Stimulated activated CD4-positive, alpha-beta T cell treated with anti-CD3 and anti-CD28 coated beads, Interleukin-15, amount 100 ng/mL, for 24 hours (primary cell): ENCODE measurements at regions not wholly inside any gene's neighbourhood (a gene's known extent, or its start where the extent isn't known, plus 50 kb on each side); places are given as distances from the start of the nearest gene placed in this dataset.

Experiments
- DNase-seq: peaks from one replicate; pipeline ENCODE4 v3.0.0-alpha.2; 2020

- DNase-seq = no peak
These were observed 55.3 kb upstream of the LY86 start for GRCh38 chr6:6533176-6533575.

DNA sequence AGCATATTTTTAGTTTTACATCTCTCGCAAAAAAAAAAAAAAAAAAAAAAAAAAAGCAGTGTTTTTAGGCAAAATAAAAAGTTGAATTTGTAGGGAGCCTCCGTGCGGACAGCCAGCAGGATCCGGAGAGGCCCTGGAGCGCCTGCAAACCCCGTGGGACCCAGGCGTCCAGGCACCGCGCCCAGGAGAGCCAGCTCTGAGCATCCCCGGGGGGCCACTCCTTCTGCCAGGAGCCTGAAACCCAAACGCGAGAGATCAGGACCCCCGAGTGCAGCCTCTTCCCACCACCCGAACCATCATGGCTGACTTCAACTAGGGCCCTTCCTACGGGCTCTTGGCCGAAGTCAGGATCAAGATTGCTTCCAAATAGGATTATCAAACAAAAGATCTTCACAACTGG, 54.1 kb upstream of the LY86 start:
- DNase-seq = no peak

DNA sequence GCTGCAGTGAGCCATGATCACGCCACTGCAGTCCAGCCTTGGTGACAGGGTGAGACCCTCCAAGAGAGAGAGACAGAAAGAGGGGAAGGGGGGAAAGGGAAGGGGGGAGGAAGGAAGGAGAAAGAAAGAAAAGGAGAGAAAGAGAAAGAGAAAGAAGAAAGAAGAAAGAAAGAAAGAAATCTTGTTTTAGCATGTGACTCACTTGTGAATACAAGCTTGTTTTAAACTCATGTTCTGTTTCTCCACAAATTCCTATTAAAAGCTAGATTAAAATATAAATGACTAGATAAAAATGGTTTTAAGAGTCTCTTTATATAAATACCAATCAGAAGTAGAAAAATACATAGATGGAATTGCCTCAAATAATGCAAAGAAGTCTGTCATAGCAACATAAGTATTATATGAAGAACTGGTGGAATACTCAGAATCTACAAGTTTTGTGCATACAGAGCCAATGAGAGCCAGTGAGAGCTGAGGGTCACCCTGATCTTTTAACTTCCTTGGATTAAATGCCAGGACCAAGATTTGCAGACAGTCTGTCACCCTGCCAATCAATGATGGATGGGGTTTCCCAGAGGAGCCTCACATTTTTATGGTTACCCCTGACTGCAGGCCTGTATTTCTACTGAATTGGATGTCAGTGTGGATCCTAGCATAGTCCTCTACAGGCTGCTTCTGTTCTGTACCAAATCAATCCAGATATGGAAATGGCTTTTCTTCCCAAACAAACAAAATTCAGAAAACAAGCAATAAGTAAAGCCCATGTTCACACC, 50.8 kb upstream of the LY86 start:
- no peak for DNase-seq

- no peak for DNase-seq
These were observed 50.3 kb upstream of the LY86 start for GRCh38 chr6:6538261-6538660.
